H1 (cell line): ENCODE measurements at regions not wholly inside any gene's neighbourhood (a gene's known extent, or its start where the extent isn't known, plus 50 kb on each side); places are given as distances from the start of the nearest gene placed in this dataset.

Experiments used
- CTCF ChIP-seq, 3 experiments: IDR thresholded peaks; 1 replicate in 2 of 3; 2 replicates in 1 of 3; pipeline versions ENCODE4 v1.5.1 to v1.6.1; 2011; ENCODE audit warnings: low read length in 3 of 3, mild to moderate bottlenecking in 3 of 3, inconsistent platforms in 2 of 3, low read depth in 1 of 3, moderate library complexity in 1 of 3; ENCODE audit not compliant: insufficient read depth in 1 of 3; ENCODE audit errors: control extremely low read depth in 1 of 3
- POLR2AphosphoS5 ChIP-seq: IDR thresholded peaks from 2 replicates; pipeline ENCODE4 v1.6.1; 2011; ENCODE audit warnings: low read depth, low read length

GRCh38 chr13:61900033-61900432, 484.4 kb upstream of the PCDH20 start:
- TF ChIP-seq POLR2AphosphoS5 (no peak), CTCF (IDR thresholded peaks at IDR 0.05; ENCODE audit: control extremely low read depth in 1 of 3, insufficient read depth in 1 of 3, low read depth in 1 of 3, low read length in 3 of 3) (no peak)
